ENCODE measurements at regions not wholly inside any gene's neighbourhood (a gene's known extent, or its start where the extent isn't known, plus 50 kb on each side); places are given as distances from the start of the nearest gene placed in this dataset.

DNA sequence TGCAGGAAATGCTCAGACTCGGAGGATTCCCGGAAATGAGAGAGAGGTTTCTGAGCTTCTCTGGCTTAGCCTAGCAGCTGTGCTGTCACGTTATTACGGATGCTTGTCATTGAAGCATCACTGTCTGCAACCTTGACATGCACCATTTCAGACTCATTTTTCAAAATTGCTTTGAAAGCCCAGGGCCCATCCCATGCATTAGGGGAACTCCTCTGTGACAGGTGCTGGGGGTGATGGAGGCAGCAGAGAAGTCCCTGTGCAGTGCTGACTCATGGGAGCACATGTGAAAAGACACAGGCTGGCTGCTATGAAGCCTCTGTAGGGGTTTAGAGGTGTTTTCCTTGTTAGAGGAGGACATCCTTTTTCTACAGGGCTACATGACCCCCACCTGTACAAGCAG lies 214.0 kb upstream of the MPHOSPH6 start:
- POLR2A ChIA-PET, result no interaction called here
- no peaks in the 10 kb centered on the region for H3K36me3 ChIP-seq (ENCODE audit: control insufficient read depth, insufficient read depth, low read length)
- no peak for TF ChIP-seq REST (IDR thresholded peaks at IDR 0.05; ENCODE audit: insufficient read depth in 1 of 2, low read depth in 2 of 2, low read length in 1 of 2)
- TF ChIP-seq CTCF (IDR thresholded peaks at IDR 0.05), result no peak
- TF ChIP-seq POLR2AphosphoS5 (IDR thresholded peaks at IDR 0.05; ENCODE audit: low read depth, low read length), result no peak
- no peak for TF ChIP-seq SIN3A (IDR thresholded peaks at IDR 0.05; ENCODE audit: borderline replicate concordance, insufficient read depth, low read depth, low read length)
- no peak for TF ChIP-seq TCF7L2 (IDR thresholded peaks at IDR 0.05; ENCODE audit: low read depth, low read length)
- no peaks in the 10 kb centered on the region for H3K4me1 ChIP-seq (ENCODE audit: control insufficient read depth, insufficient read depth, low read length)
- CTCF ChIA-PET, result no interaction called here
- no peak overlapping the region for H3K4me3 ChIP-seq (ENCODE audit: low read depth in 2 of 2, low read length in 2 of 2)
- no TSS peak for BruUV-seq (replicated peaks)
- H3K27ac ChIP-seq (ENCODE audit: low read length), result no peak overlapping the region
- H3K27me3 ChIP-seq (ENCODE audit: control insufficient read depth, insufficient read depth, low read length), result no peaks in the 10 kb centered on the region; the same call in 1 of the 2 replicates
- in situ Hi-C loops (cut with HindIII; ENCODE audit: low pct_unique_long_range_greater_than_20kb, low sequenced_read_pairs), result no loop called here
- DNase-seq (ENCODE audit: low read depth, low spot score), result no peak
- intact Hi-C loops (cut with micrococcal nuclease; ENCODE audit: unreplicated experiment), result no loop called here
- ATAC-seq, result no peak
- H3K9me3 ChIP-seq (ENCODE audit: control insufficient read depth, insufficient read depth, low read depth, low read length), result no peaks in the 10 kb centered on the region

DNA sequence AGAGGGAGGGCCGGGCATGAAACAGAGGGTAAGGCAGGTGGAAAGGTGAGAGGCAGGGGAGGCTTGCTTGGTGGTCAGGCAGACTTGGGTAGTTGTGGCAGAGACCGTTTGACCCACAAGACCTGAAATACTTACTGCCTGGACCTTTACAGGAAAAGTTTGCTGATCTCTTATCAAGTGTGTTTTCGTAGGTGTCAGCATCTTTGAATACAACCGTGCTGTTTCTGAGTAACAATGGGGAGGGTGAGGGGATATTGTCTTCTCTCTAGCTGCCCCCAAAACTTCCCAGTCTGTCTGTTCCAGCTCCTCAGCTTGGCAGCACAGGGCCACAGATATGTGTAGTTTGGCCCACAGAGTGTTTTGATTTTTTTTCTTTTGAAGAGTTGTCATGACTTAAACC lies 212.5 kb upstream of the MPHOSPH6 start:
- intact Hi-C loops (cut with micrococcal nuclease; ENCODE audit: unreplicated experiment) (no loop called here), in situ Hi-C loops (cut with HindIII; ENCODE audit: low pct_unique_long_range_greater_than_20kb, low sequenced_read_pairs) (no loop called here)
- no TSS peak for BruUV-seq (replicated peaks)
- Histone ChIP-seq H3K36me3 (ENCODE audit: control insufficient read depth, insufficient read depth, low read length) (no peaks in the 10 kb centered on the region), H3K4me1 (ENCODE audit: control insufficient read depth, insufficient read depth, low read length) (no peaks in the 10 kb centered on the region), H3K4me3 (ENCODE audit: low read depth in 2 of 2, low read length in 2 of 2) (no peak overlapping the region), H3K27me3 (ENCODE audit: control insufficient read depth, insufficient read depth, low read length) (no peaks in the 10 kb centered on the region; the same call in 1 of the 2 replicates), H3K27ac (ENCODE audit: low read length) (no peak overlapping the region), H3K9me3 (ENCODE audit: control insufficient read depth, insufficient read depth, low read depth, low read length) (no peaks in the 10 kb centered on the region)
- no peak for ATAC-seq
- ChIA-PET POLR2A (no interaction called here), CTCF (no interaction called here)
- no peak for DNase-seq (ENCODE audit: low read depth, low spot score)
- no peak for TF ChIP-seq POLR2AphosphoS5 (IDR thresholded peaks at IDR 0.05; ENCODE audit: low read depth, low read length)
- TF ChIP-seq SIN3A (IDR thresholded peaks at IDR 0.05; ENCODE audit: borderline replicate concordance, insufficient read depth, low read depth, low read length), result no peak
- no peak for TF ChIP-seq CTCF (IDR thresholded peaks at IDR 0.05)
- TF ChIP-seq TCF7L2 (IDR thresholded peaks at IDR 0.05; ENCODE audit: low read depth, low read length), result no peak
- no peak for TF ChIP-seq REST (IDR thresholded peaks at IDR 0.05; ENCODE audit: insufficient read depth in 1 of 2, low read depth in 2 of 2, low read length in 1 of 2)
